ENCODE measurements at regions not wholly inside any gene's neighbourhood (a gene's known extent, or its start where the extent isn't known, plus 50 kb on each side); places are given as distances from the start of the nearest gene placed in this dataset.

DNA sequence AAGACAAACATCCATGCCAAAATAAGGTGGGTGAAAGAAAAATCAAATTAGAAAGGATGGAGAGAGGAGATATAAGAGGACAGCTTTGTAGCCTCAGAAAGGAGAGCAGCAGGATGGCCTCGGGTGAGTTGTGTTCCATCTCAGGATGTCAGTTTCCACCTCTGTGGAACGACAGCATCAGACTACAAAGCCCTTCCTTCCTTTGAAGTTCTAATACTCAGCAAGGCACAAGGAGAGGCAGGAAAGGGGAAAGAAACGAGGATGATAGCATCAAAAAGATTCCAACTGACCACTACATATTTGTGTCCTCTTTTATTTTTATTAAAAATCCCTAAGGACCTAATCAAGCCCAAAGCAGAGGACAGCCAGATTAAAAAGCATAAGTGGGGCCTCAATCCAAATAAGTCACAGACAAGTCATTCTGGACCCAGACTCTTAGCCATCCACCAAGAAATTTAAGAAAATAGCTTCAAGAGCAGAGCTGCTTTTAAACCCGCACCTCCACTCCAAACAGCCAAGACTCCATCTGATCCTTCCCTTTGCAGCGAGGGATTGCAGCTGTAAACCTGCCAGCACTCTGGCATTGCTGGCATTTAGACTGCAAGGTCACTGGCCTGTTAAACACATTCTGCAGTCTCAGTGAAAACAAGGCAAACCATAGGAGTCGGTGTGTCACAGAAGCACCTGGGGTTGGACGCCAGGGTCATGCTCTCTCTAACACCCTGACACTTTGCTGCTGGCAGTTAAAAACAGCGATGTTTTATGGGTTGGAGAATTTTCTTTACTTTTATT is 314.5 kb upstream of the CHAC2 start:
- Histone ChIP-seq H3K4me1 (no peaks in the 10 kb centered on the region), H3K27ac (no peak overlapping the region), H3K9me3 (no peaks in the 10 kb centered on the region), H3K4me3 (no peak overlapping the region), H3K36me3 (no peaks in the 10 kb centered on the region), H3K27me3 (no peaks in the 10 kb centered on the region)
- TF ChIP-seq, protein P1, sequence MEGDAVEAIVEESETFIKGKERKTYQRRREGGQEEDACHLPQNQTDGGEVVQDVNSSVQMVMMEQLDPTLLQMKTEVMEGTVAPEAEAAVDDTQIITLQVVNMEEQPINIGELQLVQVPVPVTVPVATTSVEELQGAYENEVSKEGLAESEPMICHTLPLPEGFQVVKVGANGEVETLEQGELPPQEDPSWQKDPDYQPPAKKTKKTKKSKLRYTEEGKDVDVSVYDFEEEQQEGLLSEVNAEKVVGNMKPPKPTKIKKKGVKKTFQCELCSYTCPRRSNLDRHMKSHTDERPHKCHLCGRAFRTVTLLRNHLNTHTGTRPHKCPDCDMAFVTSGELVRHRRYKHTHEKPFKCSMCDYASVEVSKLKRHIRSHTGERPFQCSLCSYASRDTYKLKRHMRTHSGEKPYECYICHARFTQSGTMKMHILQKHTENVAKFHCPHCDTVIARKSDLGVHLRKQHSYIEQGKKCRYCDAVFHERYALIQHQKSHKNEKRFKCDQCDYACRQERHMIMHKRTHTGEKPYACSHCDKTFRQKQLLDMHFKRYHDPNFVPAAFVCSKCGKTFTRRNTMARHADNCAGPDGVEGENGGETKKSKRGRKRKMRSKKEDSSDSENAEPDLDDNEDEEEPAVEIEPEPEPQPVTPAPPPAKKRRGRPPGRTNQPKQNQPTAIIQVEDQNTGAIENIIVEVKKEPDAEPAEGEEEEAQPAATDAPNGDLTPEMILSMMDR (IDR thresholded peaks at IDR 0.05), result no peak
- TF ChIP-seq POLR2A (IDR thresholded peaks at IDR 0.05), result no peak
- DNase-seq, result no peak
- intact Hi-C loops (cut with DNase I; ENCODE audit: low total_unique reads), result no loop called here

DNA sequence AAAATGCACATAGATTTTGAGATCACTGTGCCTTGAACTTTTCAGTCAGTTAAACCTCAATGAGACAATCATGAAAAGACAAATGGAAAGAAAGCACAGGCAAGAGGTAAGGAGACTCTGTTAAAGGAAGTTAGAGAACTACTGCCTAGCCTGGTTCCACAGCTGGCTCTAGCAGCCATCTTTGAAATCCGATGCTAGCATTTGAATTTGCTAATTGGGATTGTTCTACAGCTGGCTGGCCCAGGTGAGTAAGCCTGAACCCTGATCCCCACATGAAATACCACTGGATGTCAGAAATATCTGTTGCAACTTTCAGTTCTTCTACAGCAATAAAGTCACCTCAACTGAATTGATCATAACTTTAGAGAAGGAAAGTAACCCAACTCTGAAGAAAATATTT is 315.2 kb upstream of the CHAC2 start:
- Histone ChIP-seq H3K27ac (no peak overlapping the region), H3K36me3 (no peaks in the 10 kb centered on the region), H3K4me1 (no peaks in the 10 kb centered on the region), H3K9me3 (no peaks in the 10 kb centered on the region), H3K4me3 (no peak overlapping the region), H3K27me3 (no peaks in the 10 kb centered on the region)
- intact Hi-C loops (cut with DNase I; ENCODE audit: low total_unique reads), result no loop called here
- TF ChIP-seq, protein P1 (IDR thresholded peaks at IDR 0.05), result no peak
- no peak for TF ChIP-seq POLR2A (IDR thresholded peaks at IDR 0.05)
- DNase-seq, result no peak

DNA sequence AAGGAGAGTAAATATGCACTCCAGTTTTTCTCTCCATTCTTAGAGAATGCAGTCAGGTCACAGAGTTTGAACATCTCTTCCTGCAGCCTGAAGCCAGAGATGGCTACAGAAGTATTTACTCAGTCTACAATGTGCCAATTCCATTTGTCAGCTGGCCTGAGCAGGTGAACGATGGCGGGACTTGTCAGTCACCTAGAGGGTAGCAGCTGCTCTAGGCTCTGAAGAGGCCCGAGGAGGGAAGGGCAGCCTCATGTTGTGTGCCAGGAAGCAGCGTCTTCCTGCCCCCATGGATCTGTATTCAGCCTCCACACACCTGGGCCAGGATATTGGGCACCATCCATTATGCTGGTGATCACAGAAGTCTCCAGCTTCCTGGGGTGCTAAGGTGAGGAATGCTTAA is 316.7 kb upstream of the CHAC2 start:
- H3K36me3 ChIP-seq, result no peaks in the 10 kb centered on the region
- H3K27ac ChIP-seq, result no peak overlapping the region
- H3K4me3 ChIP-seq, result no peak overlapping the region
- intact Hi-C loops (cut with DNase I; ENCODE audit: low total_unique reads), result no loop called here
- no peaks in the 10 kb centered on the region for H3K27me3 ChIP-seq
- no peak for TF ChIP-seq POLR2A (IDR thresholded peaks at IDR 0.05)
- TF ChIP-seq, protein P1 (IDR thresholded peaks at IDR 0.05), result no peak
- DNase-seq, result no peak
- H3K9me3 ChIP-seq, result no peaks in the 10 kb centered on the region
- H3K4me1 ChIP-seq, result no peaks in the 10 kb centered on the region

GRCh38 chr2:53448591-53448990 is 319.0 kb upstream of the CHAC2 start:
- intact Hi-C loops (cut with DNase I; ENCODE audit: low total_unique reads), result no loop called here
- H3K27me3 ChIP-seq, result no peaks in the 10 kb centered on the region
- no peak overlapping the region for H3K4me3 ChIP-seq
- TF ChIP-seq POLR2A (IDR thresholded peaks at IDR 0.05), result no peak
- TF ChIP-seq, protein P1 (IDR thresholded peaks at IDR 0.05), result no peak
- H3K9me3 ChIP-seq, result no peaks in the 10 kb centered on the region
- no peaks in the 10 kb centered on the region for H3K4me1 ChIP-seq
- DNase-seq, result no peak
- no peaks in the 10 kb centered on the region for H3K36me3 ChIP-seq
- H3K27ac ChIP-seq, result no peak overlapping the region

DNA sequence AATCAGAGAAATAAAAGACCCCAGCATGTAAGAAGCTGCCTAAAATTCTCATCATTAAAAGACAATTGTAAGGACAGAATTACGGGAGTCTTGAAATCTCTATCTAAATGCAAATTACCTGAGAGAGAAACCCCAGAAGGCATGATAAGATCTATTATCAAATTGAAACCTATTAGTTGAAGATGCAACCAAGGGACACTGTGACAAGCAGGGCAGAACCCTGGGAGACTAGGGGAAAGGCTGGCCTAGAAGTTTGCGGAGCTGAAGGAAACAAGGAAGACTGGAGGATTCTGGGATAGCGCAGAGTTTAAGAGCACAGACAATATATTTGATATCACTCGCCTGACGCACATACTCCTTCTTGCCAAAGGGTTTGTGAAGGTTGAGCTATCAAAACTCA is 319.5 kb upstream of the CHAC2 start:
- no peaks in the 10 kb centered on the region for H3K36me3 ChIP-seq
- DNase-seq, result no peak
- H3K27ac ChIP-seq, result no peak overlapping the region
- TF ChIP-seq POLR2A (IDR thresholded peaks at IDR 0.05), result no peak
- TF ChIP-seq, protein P1 (IDR thresholded peaks at IDR 0.05), result no peak
- H3K4me3 ChIP-seq, result no peak overlapping the region
- no peaks in the 10 kb centered on the region for H3K4me1 ChIP-seq
- no peaks in the 10 kb centered on the region for H3K27me3 ChIP-seq
- intact Hi-C loops (cut with DNase I; ENCODE audit: low total_unique reads), result no loop called here
- H3K9me3 ChIP-seq, result no peaks in the 10 kb centered on the region
